ENCODE measurements at regions not wholly inside any gene's neighbourhood (a gene's known extent, or its start where the extent isn't known, plus 50 kb on each side); places are given as distances from the start of the nearest gene placed in this dataset.

DNA sequence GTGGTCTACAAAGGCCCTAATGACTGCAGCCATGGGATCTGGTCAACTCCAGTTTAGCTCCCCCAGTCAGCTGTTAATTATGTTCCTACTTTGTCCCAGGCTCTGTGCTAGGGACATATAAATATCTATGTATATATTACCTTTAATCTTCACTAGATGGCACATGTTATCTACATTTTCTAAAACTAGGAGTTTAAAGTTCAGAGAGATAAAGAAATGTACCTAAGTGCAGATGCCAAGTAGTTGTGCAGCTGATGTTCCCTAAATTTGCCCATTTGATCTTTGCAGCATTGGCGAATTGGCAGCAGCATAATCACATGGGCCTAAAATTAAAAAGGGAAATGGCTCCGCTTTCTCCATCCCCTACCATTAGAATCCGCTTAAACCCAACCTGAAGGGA lies 541.1 kb downstream of the MED13L start:
- no peak overlapping the region for H3K4me2 ChIP-seq
- no peaks in the 10 kb centered on the region; a peak in 1 of 4 replicates for H3K4me1 ChIP-seq (ENCODE audit: control insufficient read depth in 1 of 2, insufficient read depth in 2 of 2, low read depth in 1 of 2, low read length in 1 of 2)
- DNase-seq: no peak
- no peak overlapping the region for H3K9ac ChIP-seq
- no peaks in the 10 kb centered on the region for H4K20me1 ChIP-seq (ENCODE audit: insufficient read depth)
- no peaks in the 10 kb centered on the region for H3K9me3 ChIP-seq
- H3K9me2 ChIP-seq: no peaks in the 10 kb centered on the region
- H3K27ac ChIP-seq (ENCODE audit: low read depth in 2 of 2, low read length in 1 of 2): no peak overlapping the region
- no peaks in the 10 kb centered on the region for H3K79me2 ChIP-seq (ENCODE audit: insufficient read depth)
- H2AFZ ChIP-seq (ENCODE audit: low read depth): no peak overlapping the region
- ChIA-PET POLR2A (no interaction called here), CTCF (no interaction called here)
- H3F3A ChIP-seq (replicated peaks; ENCODE audit: insufficient read depth): no peaks in the 10 kb centered on the region
- TF ChIP-seq, protein P1, sequence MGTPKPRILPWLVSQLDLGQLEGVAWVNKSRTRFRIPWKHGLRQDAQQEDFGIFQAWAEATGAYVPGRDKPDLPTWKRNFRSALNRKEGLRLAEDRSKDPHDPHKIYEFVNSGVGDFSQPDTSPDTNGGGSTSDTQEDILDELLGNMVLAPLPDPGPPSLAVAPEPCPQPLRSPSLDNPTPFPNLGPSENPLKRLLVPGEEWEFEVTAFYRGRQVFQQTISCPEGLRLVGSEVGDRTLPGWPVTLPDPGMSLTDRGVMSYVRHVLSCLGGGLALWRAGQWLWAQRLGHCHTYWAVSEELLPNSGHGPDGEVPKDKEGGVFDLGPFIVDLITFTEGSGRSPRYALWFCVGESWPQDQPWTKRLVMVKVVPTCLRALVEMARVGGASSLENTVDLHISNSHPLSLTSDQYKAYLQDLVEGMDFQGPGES (IDR thresholded peaks at IDR 0.05; ENCODE audit: low read depth, low read length): no peak
- no peak for TF ChIP-seq GABPA (IDR thresholded peaks at IDR 0.05; ENCODE audit: low read depth)
- TF ChIP-seq YY1 (IDR thresholded peaks at IDR 0.05; ENCODE audit: low read depth): no peak
- TF ChIP-seq, protein P2, sequence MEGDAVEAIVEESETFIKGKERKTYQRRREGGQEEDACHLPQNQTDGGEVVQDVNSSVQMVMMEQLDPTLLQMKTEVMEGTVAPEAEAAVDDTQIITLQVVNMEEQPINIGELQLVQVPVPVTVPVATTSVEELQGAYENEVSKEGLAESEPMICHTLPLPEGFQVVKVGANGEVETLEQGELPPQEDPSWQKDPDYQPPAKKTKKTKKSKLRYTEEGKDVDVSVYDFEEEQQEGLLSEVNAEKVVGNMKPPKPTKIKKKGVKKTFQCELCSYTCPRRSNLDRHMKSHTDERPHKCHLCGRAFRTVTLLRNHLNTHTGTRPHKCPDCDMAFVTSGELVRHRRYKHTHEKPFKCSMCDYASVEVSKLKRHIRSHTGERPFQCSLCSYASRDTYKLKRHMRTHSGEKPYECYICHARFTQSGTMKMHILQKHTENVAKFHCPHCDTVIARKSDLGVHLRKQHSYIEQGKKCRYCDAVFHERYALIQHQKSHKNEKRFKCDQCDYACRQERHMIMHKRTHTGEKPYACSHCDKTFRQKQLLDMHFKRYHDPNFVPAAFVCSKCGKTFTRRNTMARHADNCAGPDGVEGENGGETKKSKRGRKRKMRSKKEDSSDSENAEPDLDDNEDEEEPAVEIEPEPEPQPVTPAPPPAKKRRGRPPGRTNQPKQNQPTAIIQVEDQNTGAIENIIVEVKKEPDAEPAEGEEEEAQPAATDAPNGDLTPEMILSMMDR (IDR thresholded peaks at IDR 0.05): no peak
- no peak for TF ChIP-seq TAF1 (IDR thresholded peaks at IDR 0.05; ENCODE audit: borderline replicate concordance, low read depth, low read length)
- TF ChIP-seq RAD21 (IDR thresholded peaks at IDR 0.05; ENCODE audit: low read length): no peak
- TF ChIP-seq, protein P3, sequence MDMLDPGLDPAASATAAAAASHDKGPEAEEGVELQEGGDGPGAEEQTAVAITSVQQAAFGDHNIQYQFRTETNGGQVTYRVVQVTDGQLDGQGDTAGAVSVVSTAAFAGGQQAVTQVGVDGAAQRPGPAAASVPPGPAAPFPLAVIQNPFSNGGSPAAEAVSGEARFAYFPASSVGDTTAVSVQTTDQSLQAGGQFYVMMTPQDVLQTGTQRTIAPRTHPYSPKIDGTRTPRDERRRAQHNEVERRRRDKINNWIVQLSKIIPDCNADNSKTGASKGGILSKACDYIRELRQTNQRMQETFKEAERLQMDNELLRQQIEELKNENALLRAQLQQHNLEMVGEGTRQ (IDR thresholded peaks at IDR 0.05; ENCODE audit: borderline replicate concordance, low read depth, low read length): no peak
- no peak for TF ChIP-seq EZH2phosphoT487 (IDR thresholded peaks at IDR 0.05; ENCODE audit: borderline replicate concordance, low read depth)
- H3K4me3 ChIP-seq (ENCODE audit: low read depth in 2 of 2, low read length in 1 of 2): no peak overlapping the region
- H3K36me3 ChIP-seq (replicated peaks in 1 of 2; ENCODE audit: control insufficient read depth in 1 of 2, insufficient read depth in 2 of 2, low read length in 1 of 2): no peaks in the 10 kb centered on the region
- no peaks in the 10 kb centered on the region for H3K27me3 ChIP-seq (ENCODE audit: insufficient read depth)
- 60% methylated on average over 3 of the region's 3 CpGs for WGBS (ENCODE audit: low lambda C conversion rate)

DNA sequence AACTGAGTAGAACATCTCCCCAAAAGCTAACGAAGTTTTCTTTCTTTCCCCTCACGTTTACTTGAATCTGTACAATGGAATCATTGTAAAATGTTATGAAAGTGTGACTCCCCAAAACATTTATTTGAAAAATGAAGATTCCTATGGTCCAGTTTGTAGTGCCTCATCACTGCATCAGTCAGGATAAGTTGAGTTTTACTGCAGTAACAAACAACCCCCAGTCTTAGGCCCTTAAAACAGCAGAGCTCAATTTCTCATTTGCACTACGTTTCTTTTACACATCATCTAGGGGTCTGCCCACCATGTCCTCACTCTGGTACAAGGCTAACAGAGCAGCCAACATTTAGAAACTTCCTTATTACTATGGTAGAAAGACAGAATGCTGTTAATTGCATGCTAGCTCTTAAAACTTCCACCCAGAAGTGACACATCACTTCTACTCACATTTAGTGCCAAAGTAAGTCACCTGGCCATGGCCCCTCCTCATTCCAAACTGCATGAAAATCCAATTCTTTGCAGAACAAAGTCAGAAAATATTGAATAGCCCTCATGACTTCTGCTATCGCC lies 546.4 kb downstream of the MED13L start:
- Histone ChIP-seq H3K27me3 (ENCODE audit: insufficient read depth) (no peaks in the 10 kb centered on the region), H3K9ac (no peak overlapping the region), H3F3A (replicated peaks; ENCODE audit: insufficient read depth) (no peaks in the 10 kb centered on the region), H3K9me2 (no peaks in the 10 kb centered on the region), H3K9me3 (no peaks in the 10 kb centered on the region), H3K4me1 (ENCODE audit: control insufficient read depth in 1 of 2, insufficient read depth in 2 of 2, low read depth in 1 of 2, low read length in 1 of 2) (no peaks in the 10 kb centered on the region), H3K36me3 (replicated peaks in 1 of 2; ENCODE audit: control insufficient read depth in 1 of 2, insufficient read depth in 2 of 2, low read length in 1 of 2) (no peaks in the 10 kb centered on the region), H3K27ac (ENCODE audit: low read depth in 2 of 2, low read length in 1 of 2) (no peak overlapping the region), H2AFZ (ENCODE audit: low read depth) (no peak overlapping the region), H3K79me2 (ENCODE audit: insufficient read depth) (no peaks in the 10 kb centered on the region), H4K20me1 (ENCODE audit: insufficient read depth) (no peaks in the 10 kb centered on the region), H3K4me2 (no peak overlapping the region), H3K4me3 (ENCODE audit: low read depth in 2 of 2, low read length in 1 of 2) (no peak overlapping the region)
- no peak for TF ChIP-seq ELF1 (IDR thresholded peaks at IDR 0.05)
- no peak for TF ChIP-seq RAD21 (IDR thresholded peaks at IDR 0.05; ENCODE audit: low read length)
- TF ChIP-seq FOXJ3 (CRISPR knock-in tag; IDR thresholded peaks at IDR 0.05): no peak
- TF ChIP-seq TEAD4 (IDR thresholded peaks at IDR 0.05; ENCODE audit: borderline replicate concordance, insufficient read depth): no peak
- no peak for TF ChIP-seq POLR2AphosphoS5 (IDR thresholded peaks at IDR 0.05; ENCODE audit: low read depth, low read length)
- no peak for TF ChIP-seq TAF1 (IDR thresholded peaks at IDR 0.05; ENCODE audit: borderline replicate concordance, low read depth, low read length)
- no peak for TF ChIP-seq TCF12 (IDR thresholded peaks at IDR 0.05)
- no peak for TF ChIP-seq RFX5 (IDR thresholded peaks at IDR 0.05; ENCODE audit: low read length)
- TF ChIP-seq CHD2 (IDR thresholded peaks at IDR 0.05; ENCODE audit: low read length, partially characterized antibody): no peak
- TF ChIP-seq, protein P4, sequence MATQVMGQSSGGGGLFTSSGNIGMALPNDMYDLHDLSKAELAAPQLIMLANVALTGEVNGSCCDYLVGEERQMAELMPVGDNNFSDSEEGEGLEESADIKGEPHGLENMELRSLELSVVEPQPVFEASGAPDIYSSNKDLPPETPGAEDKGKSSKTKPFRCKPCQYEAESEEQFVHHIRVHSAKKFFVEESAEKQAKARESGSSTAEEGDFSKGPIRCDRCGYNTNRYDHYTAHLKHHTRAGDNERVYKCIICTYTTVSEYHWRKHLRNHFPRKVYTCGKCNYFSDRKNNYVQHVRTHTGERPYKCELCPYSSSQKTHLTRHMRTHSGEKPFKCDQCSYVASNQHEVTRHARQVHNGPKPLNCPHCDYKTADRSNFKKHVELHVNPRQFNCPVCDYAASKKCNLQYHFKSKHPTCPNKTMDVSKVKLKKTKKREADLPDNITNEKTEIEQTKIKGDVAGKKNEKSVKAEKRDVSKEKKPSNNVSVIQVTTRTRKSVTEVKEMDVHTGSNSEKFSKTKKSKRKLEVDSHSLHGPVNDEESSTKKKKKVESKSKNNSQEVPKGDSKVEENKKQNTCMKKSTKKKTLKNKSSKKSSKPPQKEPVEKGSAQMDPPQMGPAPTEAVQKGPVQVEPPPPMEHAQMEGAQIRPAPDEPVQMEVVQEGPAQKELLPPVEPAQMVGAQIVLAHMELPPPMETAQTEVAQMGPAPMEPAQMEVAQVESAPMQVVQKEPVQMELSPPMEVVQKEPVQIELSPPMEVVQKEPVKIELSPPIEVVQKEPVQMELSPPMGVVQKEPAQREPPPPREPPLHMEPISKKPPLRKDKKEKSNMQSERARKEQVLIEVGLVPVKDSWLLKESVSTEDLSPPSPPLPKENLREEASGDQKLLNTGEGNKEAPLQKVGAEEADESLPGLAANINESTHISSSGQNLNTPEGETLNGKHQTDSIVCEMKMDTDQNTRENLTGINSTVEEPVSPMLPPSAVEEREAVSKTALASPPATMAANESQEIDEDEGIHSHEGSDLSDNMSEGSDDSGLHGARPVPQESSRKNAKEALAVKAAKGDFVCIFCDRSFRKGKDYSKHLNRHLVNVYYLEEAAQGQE (IDR thresholded peaks at IDR 0.05; ENCODE audit: low read depth, low read length): no peak
- no peak for TF ChIP-seq EP300 (IDR thresholded peaks at IDR 0.05; ENCODE audit: borderline replicate concordance in 1 of 2, low read depth in 1 of 2, low read length in 1 of 2)
- TF ChIP-seq, protein P5, sequence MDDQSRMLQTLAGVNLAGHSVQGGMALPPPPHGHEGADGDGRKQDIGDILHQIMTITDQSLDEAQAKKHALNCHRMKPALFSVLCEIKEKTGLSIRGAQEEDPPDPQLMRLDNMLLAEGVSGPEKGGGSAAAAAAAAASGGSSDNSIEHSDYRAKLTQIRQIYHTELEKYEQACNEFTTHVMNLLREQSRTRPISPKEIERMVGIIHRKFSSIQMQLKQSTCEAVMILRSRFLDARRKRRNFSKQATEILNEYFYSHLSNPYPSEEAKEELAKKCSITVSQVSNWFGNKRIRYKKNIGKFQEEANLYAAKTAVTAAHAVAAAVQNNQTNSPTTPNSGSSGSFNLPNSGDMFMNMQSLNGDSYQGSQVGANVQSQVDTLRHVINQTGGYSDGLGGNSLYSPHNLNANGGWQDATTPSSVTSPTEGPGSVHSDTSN (IDR thresholded peaks at IDR 0.05): no peak
- no peak for TF ChIP-seq RXRA (IDR thresholded peaks at IDR 0.05; ENCODE audit: borderline replicate concordance, low read depth)
- CTCF ChIA-PET: interaction anchor here (1.1 kb wide), 1 partner anchor 9 kb away, joined by 3 read pairs; no protein-coding TSS in a partner anchor
- POLR2A ChIA-PET: no interaction called here
- WGBS (ENCODE audit: low lambda C conversion rate): 22% methylated on average over 4 of the region's 4 CpGs
- no peak for DNase-seq

All from SK-N-SH (cell line).